Osteoblast (primary cell): ENCODE measurements at regions not wholly inside any gene's neighbourhood (a gene's known extent, or its start where the extent isn't known, plus 50 kb on each side); places are given as distances from the start of the nearest gene placed in this dataset.

Source experiments
- DNase-seq: peaks from one replicate; pipeline ENCODE4 v3.0.0; 2011; ENCODE audit warnings: low spot score, mixed read lengths; ENCODE audit not compliant: insufficient read length; ENCODE audit errors: missing footprints
- H2AFZ ChIP-seq: 2 replicates; pipeline ENCODE4 v1.6.0; 2011; ENCODE audit warnings: mild to moderate bottlenecking, low read length
- H3K27ac ChIP-seq: 2 replicates; pipeline ENCODE4 v1.5.1; 2011; ENCODE audit warnings: mild to moderate bottlenecking, low read depth, low read length, moderate library complexity
- H3K27me3 ChIP-seq: 2 replicates; pipeline ENCODE4 v1.6.0; 2012; ENCODE audit warnings: mild to moderate bottlenecking, control low read depth, inconsistent platforms, low read length, moderate library complexity; ENCODE audit not compliant: insufficient read depth
- H3K36me3 ChIP-seq: 2 replicates; pipeline ENCODE4 v1.5.1; 2011; ENCODE audit warnings: mild to moderate bottlenecking, low read length, control low read depth, moderate library complexity; ENCODE audit not compliant: insufficient read depth
- H3K4me1 ChIP-seq: 2 replicates; pipeline ENCODE4 v1.5.1; 2011; ENCODE audit warnings: mild to moderate bottlenecking, low read length, control low read depth, moderate library complexity; ENCODE audit not compliant: insufficient read depth
- H3K4me2 ChIP-seq: 2 replicates; pipeline ENCODE4 v1.6.0; 2011; ENCODE audit warnings: mild to moderate bottlenecking, low read length; ENCODE audit not compliant: insufficient read depth
- H3K4me3 ChIP-seq: fragments of 200-600 bp; sonication (generic); 3 replicates; pipeline ENCODE4 v1.5.1; 2012; ENCODE audit warnings: mild to moderate bottlenecking, low read length, inconsistent platforms; ENCODE audit not compliant: insufficient read depth
- H3K79me2 ChIP-seq: 2 replicates; pipeline ENCODE4 v1.6.0; 2012; ENCODE audit warnings: mild to moderate bottlenecking, low read length, control low read depth, inconsistent platforms; ENCODE audit not compliant: insufficient read depth
- H3K9me3 ChIP-seq: 2 replicates; pipeline ENCODE4 v1.5.1; 2011; ENCODE audit warnings: low read depth, low read length, control low read depth
- H4K20me1 ChIP-seq: 2 replicates; pipeline ENCODE4 v1.6.0; 2012; ENCODE audit warnings: mild to moderate bottlenecking, low read length, control low read depth; ENCODE audit not compliant: insufficient read depth
- TF ChIP-seq, protein P1 (sequence below): IDR thresholded peaks from 2 replicates; pipeline ENCODE4 v1.5.1; 2011; ENCODE audit warnings: mild to moderate bottlenecking, low read depth, low read length, moderate library complexity; ENCODE audit errors: extremely low read depth

DNA sequence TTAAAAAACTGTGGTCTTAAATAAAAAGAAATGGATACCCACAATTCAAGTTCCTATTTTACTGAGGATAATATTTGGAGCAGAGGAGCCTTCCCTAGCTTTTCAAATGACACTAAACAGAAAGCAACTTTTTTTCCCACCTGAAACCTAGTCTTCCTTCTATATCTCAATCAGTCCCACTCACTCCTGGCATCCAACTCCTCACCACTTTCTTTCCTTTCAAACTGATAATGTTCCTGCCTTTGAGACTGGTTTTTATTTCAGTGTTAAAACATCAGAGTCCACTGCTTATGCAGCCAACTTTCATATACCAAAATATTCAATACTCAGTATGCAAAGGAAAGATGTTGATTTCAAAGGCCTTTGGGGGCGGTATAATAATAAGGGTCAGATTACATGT lies 225.6 kb downstream of the GXYLT1 start:
- no peak overlapping the region for H2AFZ ChIP-seq
- no peaks in the 10 kb centered on the region for H3K27me3 ChIP-seq
- no peaks in the 10 kb centered on the region for H4K20me1 ChIP-seq
- H3K4me1 ChIP-seq: no peaks in the 10 kb centered on the region
- no peak overlapping the region for H3K27ac ChIP-seq
- DNase-seq: no peak
- H3K79me2 ChIP-seq: no peaks in the 10 kb centered on the region
- TF ChIP-seq, protein P1, sequence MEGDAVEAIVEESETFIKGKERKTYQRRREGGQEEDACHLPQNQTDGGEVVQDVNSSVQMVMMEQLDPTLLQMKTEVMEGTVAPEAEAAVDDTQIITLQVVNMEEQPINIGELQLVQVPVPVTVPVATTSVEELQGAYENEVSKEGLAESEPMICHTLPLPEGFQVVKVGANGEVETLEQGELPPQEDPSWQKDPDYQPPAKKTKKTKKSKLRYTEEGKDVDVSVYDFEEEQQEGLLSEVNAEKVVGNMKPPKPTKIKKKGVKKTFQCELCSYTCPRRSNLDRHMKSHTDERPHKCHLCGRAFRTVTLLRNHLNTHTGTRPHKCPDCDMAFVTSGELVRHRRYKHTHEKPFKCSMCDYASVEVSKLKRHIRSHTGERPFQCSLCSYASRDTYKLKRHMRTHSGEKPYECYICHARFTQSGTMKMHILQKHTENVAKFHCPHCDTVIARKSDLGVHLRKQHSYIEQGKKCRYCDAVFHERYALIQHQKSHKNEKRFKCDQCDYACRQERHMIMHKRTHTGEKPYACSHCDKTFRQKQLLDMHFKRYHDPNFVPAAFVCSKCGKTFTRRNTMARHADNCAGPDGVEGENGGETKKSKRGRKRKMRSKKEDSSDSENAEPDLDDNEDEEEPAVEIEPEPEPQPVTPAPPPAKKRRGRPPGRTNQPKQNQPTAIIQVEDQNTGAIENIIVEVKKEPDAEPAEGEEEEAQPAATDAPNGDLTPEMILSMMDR: no peak
- H3K9me3 ChIP-seq: no peaks in the 10 kb centered on the region
- H3K36me3 ChIP-seq: no peaks in the 10 kb centered on the region
- no peak overlapping the region for H3K4me3 ChIP-seq
- H3K4me2 ChIP-seq: no peak overlapping the region

DNA sequence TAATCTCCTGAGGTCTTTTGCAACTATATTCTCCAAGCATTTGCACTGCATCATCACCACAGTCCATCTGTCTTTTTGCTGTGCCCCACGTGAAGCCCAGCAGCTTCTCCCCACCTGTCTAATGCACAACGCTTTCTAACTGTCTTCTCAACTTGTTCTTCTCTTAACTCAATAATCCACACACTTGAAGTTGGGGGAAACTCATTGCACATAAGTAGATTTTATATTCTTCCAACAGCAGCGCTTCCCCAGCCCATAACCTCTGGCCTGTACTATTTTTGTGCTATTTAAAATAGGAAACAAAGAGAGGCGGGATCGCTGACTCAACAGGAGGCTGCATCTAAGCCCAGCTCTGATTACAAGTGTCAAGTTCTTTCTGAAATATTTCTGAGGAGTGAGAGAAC lies 226.7 kb downstream of the GXYLT1 start:
- no peaks in the 10 kb centered on the region for H3K9me3 ChIP-seq
- no peak for DNase-seq
- no peak overlapping the region for H2AFZ ChIP-seq
- no peak overlapping the region for H3K4me2 ChIP-seq
- H3K27me3 ChIP-seq: no peaks in the 10 kb centered on the region
- no peaks in the 10 kb centered on the region for H3K4me1 ChIP-seq
- no peaks in the 10 kb centered on the region for H3K36me3 ChIP-seq
- H3K27ac ChIP-seq: no peak overlapping the region
- H3K79me2 ChIP-seq: no peaks in the 10 kb centered on the region
- no peak overlapping the region for H3K4me3 ChIP-seq
- TF ChIP-seq, protein P1: no peak
- H4K20me1 ChIP-seq: no peaks in the 10 kb centered on the region

DNA sequence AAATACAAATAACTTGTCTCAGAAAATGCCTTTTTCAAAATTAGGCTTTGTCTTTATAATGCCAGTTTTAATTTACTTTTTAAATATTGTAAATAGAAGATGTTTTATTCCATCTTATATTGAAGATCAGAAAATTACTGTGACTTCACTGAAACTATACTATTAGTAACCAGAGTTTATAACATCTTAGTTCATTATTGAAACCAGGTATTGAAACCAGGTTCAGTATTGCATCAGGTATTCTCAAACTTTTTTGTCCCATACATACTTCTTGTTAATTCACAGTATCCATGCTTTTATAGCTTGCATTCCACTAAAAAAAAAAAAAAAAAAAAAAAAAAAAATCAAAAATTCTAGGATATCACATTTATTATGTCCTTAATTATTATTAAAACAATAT lies 227.5 kb downstream of the GXYLT1 start:
- H3K27me3 ChIP-seq: no peaks in the 10 kb centered on the region
- no peaks in the 10 kb centered on the region for H3K36me3 ChIP-seq
- H3K4me3 ChIP-seq: no peak overlapping the region
- H3K4me2 ChIP-seq: no peak overlapping the region
- no peaks in the 10 kb centered on the region for H3K9me3 ChIP-seq
- no peaks in the 10 kb centered on the region for H3K4me1 ChIP-seq
- H2AFZ ChIP-seq: no peak overlapping the region
- TF ChIP-seq, protein P1: no peak
- H3K79me2 ChIP-seq: no peaks in the 10 kb centered on the region
- no peaks in the 10 kb centered on the region for H4K20me1 ChIP-seq
- no peak for DNase-seq
- no peak overlapping the region for H3K27ac ChIP-seq

DNA sequence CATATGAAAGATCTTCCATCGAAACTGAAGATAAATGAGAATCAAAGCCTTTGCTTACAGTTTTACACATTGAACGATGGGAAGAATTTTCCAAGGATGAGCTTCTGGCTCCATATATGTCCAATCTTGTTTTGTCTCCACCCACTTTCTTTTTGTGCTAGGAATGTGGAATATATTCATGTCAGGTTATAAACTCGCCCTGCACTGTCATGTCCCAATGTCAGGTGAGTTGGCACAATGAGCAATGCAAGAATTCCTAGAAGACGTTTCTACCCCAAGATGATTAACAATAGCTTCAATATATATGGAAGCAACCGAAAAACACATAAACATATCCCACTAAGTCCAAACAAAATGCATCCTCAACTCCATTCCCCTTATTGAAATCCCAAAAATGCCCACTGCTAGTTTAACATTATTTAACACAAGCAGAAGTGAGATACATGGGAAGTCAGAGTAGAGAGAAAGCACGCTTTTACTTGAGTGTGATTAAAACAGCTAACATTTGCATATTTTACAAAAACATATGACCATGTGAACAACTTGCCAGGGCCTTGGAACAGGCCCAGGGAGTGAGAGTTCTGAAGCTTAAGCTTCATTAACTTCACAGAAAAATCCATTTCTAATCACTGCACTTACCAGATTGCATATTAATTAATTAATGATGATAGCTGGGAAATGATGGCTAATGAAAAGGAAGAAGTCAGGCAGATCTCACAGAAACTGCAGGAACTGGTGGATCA lies 233.9 kb downstream of the GXYLT1 start:
- no peaks in the 10 kb centered on the region for H3K4me1 ChIP-seq
- no peaks in the 10 kb centered on the region for H3K27me3 ChIP-seq
- no peak overlapping the region for H3K27ac ChIP-seq
- no peak overlapping the region for H2AFZ ChIP-seq
- TF ChIP-seq, protein P1: no peak
- H3K4me3 ChIP-seq: no peak overlapping the region
- H3K4me2 ChIP-seq: no peak overlapping the region
- H3K9me3 ChIP-seq: no peaks in the 10 kb centered on the region
- DNase-seq: no peak
- no peaks in the 10 kb centered on the region for H4K20me1 ChIP-seq
- H3K36me3 ChIP-seq: no peaks in the 10 kb centered on the region
- H3K79me2 ChIP-seq: no peaks in the 10 kb centered on the region
